ENCODE measurements at regions not wholly inside any gene's neighbourhood (a gene's known extent, or its start where the extent isn't known, plus 50 kb on each side); places are given as distances from the start of the nearest gene placed in this dataset.

DNA sequence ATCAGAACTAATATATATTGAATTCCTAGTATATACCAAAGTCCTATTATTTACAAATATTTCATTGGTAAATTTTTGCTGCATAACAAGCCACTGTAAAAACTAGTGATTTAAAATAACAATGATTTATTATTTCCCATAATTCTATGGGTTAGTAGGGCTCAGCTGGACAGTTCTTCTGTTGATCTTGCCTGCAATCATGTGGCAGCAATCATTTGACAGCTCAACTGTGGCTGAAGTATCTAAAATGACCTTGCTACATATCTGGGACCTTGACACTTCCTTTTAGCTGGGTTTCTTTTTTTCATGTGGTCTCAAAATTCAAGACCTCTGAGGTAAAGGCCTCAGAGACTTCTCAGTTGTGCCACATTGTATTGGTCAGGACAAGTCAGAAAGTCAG, 598.5 kb upstream of the PITX2 start:
- Histone ChIP-seq H3K23ac (ENCODE audit: insufficient read length) (no peak overlapping the region), H2AFZ (ENCODE audit: low read length) (no peak overlapping the region), H3K4ac (replicated peaks; ENCODE audit: insufficient read length, low read depth, low read length) (no peak overlapping the region), H4K8ac (ENCODE audit: extremely low read depth, insufficient read depth, low read length) (no peak overlapping the region), H4K20me1 (replicated peaks in 1 of 2; ENCODE audit: control insufficient read depth in 1 of 2, insufficient read depth in 2 of 2, low read length in 2 of 2) (no peaks in the 10 kb centered on the region), H3K27me3 (replicated peaks in 1 of 4; ENCODE audit: control insufficient read depth in 3 of 4, extremely low read depth in 1 of 4, insufficient read depth in 3 of 4, low read length in 3 of 4) (no peaks in the 10 kb centered on the region), H3K9me3 (ENCODE audit: insufficient read depth in 2 of 2, low read depth in 1 of 2, low read length in 1 of 2) (no peaks in the 10 kb centered on the region), H3K4me2 (ENCODE audit: insufficient read depth in 1 of 2, low read depth in 2 of 2, low read length in 2 of 2) (no peak overlapping the region), H2BK20ac (ENCODE audit: low read length) (no peak overlapping the region), H4K5ac (ENCODE audit: insufficient read length, low read depth, low read length) (no peak overlapping the region), H3K79me2 (ENCODE audit: control insufficient read depth in 1 of 2, insufficient read depth in 2 of 2, low read length in 2 of 2) (no peaks in the 10 kb centered on the region), H3K56ac (replicated peaks; ENCODE audit: insufficient read length, low read depth, low read length) (no peak overlapping the region), H3K14ac (ENCODE audit: insufficient read length) (no peak overlapping the region), H3K79me1 (ENCODE audit: low read depth, low read length) (no peaks in the 10 kb centered on the region), H3K9ac (replicated peaks in 1 of 4; ENCODE audit: extremely low read depth in 1 of 4, low read depth in 3 of 4, low read length in 3 of 4) (no peak overlapping the region), H2BK15ac (ENCODE audit: low read length) (no peak overlapping the region), H3K27ac (ENCODE audit: low read depth, low read length) (no peak overlapping the region), H3K36me3 (ENCODE audit: control insufficient read depth in 2 of 4, insufficient read depth in 4 of 4, low read length in 3 of 4) (no peaks in the 10 kb centered on the region), H2AK5ac (ENCODE audit: low read depth, low read length) (no peak overlapping the region), H2BK5ac (ENCODE audit: low read depth, low read length) (no peak overlapping the region), H2BK12ac (ENCODE audit: low read depth, low read length) (no peak overlapping the region), H3K23me2 (ENCODE audit: low read depth, low read length) (no peaks in the 10 kb centered on the region), H3K4me3 (ENCODE audit: extremely low read depth in 1 of 4, insufficient read depth in 2 of 4, low read depth in 3 of 4, low read length in 4 of 4) (no peak overlapping the region), H3K4me1 (replicated peaks in 1 of 4; ENCODE audit: control insufficient read depth in 3 of 4, insufficient read depth in 4 of 4, low read length in 3 of 4) (peaks cover 0 to 4% (median 0%) of the 10 kb centered on the region in 4 experiments; a peak in 1 of 7 replicates), H4K91ac (replicated peaks; ENCODE audit: insufficient read length, low read length) (no peak overlapping the region), H3K18ac (ENCODE audit: extremely low read depth, low read length) (no peak overlapping the region), H2BK120ac (replicated peaks; ENCODE audit: low read depth, low read length) (no peak overlapping the region)
- ChIA-PET POLR2A (ENCODE audit: partially characterized antibody) (no interaction called here), CTCF (ENCODE audit: partially characterized antibody) (interaction anchor here (1.0 to 1.1 kb wide), 2 partner anchors 8 to 23 kb away, joined by 3 read pairs; no protein-coding TSS in a partner anchor)
- FAIRE-seq (no peak), DNase-seq (ENCODE audit: low read depth in 1 of 2, low spot score in 2 of 2) (no peak)
- TF ChIP-seq TAF1 (IDR thresholded peaks at IDR 0.05; ENCODE audit: low read depth, low read length) (no peak), NANOG (IDR thresholded peaks at IDR 0.05; ENCODE audit: insufficient read depth, low read depth, low read length, poor library complexity, severe bottlenecking) (no peak), RAD21 (IDR thresholded peaks at IDR 0.05 in 1 of 2, conservative IDR thresholded peaks at IDR 0.05 in 1 of 2; ENCODE audit: low read depth in 2 of 2, low read length in 2 of 2) (no peak), CEBPB (IDR thresholded peaks at IDR 0.05; ENCODE audit: low read depth, low read length) (no peak), ZNF274 (IDR thresholded peaks at IDR 0.05; ENCODE audit: borderline replicate concordance, extremely low read depth, low read length) (no peak), JUN (IDR thresholded peaks at IDR 0.05; ENCODE audit: low read depth, low read length) (no peak), GABPA (IDR thresholded peaks at IDR 0.05; ENCODE audit: borderline replicate concordance, insufficient read depth, low read length) (no peak), MAFK (IDR thresholded peaks at IDR 0.05; ENCODE audit: low read depth, low read length) (no peak), SAP30 (IDR thresholded peaks at IDR 0.05; ENCODE audit: insufficient read depth, insufficient replicate concordance, low read length) (no peak), USF2 (IDR thresholded peaks at IDR 0.05; ENCODE audit: low read length) (no peak), YY1 (IDR thresholded peaks at IDR 0.05; ENCODE audit: low read depth, low read length) (no peak), TAF7 (optimal IDR thresholded peaks at IDR 0.05; ENCODE audit: borderline replicate concordance, low read depth, low read length) (no peak), TEAD4 (IDR thresholded peaks at IDR 0.05; ENCODE audit: low read depth, low read length) (no peak), BCL11A (IDR thresholded peaks at IDR 0.05; ENCODE audit: low read depth in 2 of 2, low read length in 2 of 2) (no peak), CBX8 (IDR thresholded peaks at IDR 0.05; ENCODE audit: borderline replicate concordance, low read depth, low read length) (no peak)
